GM12875 (cell line): ENCODE measurements at regions not wholly inside any gene's neighbourhood (a gene's known extent, or its start where the extent isn't known, plus 50 kb on each side); places are given as distances from the start of the nearest gene placed in this dataset.

Experiments
- H3K4me3 ChIP-seq: one replicate; pipeline ENCODE4 v1.5.1; 2011; ENCODE audit warnings: low read depth, low read length, control low read depth
- CTCF ChIP-seq: IDR thresholded peaks from 2 replicates; pipeline ENCODE4 v1.5.1; 2011; ENCODE audit warnings: low read depth, mild to moderate bottlenecking, control low read depth, inconsistent platforms, low read length, moderate library complexity, borderline replicate concordance; ENCODE audit not compliant: insufficient read depth

- no peak for TF ChIP-seq CTCF
- no peak overlapping the region for H3K4me3 ChIP-seq
Observed at GRCh38 chr4:144584428-144584827, 61.5 kb upstream of the HHIP start.

DNA sequence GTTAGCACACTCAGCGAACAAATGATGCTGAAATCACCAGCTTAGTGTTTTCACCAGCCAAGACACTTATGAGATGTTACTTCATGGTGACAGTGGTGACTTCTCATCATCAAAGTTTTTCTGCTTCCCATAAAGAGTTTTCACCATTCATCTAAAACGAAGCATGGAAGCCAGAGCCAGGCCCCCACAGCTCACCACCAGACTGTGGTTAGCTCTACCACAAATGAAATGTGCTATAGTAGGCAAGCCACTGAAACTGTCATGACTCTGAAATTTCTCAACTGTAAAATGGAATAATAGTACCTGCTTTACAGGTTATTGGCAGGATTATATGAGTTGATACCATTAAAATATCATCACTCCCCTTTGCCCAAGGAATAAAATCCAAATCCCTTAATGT lies 56.4 kb upstream of the HHIP start:
- TF ChIP-seq CTCF = no peak
- no peak overlapping the region for H3K4me3 ChIP-seq

DNA sequence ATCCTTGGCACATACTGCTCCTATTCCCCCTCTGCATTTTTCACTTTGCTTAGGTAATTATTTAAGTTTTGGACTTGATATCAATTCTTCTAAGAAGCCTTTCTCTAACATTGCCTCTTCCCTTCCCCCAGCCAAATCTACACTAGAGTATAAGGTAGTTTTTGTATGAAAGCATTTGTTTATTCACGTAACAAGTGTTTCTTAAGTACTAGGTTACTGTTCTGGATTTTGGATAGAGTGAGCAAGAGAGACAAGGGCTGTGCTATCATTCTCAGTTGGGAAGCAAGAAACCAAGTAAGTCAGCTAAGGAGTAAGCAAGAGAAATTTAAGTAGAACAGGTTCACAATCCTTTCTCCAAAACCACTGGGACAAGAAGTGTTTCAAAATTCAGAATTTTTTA lies 55.9 kb upstream of the HHIP start:
- no peak for TF ChIP-seq CTCF
- H3K4me3 ChIP-seq = no peak overlapping the region

- no peak for TF ChIP-seq CTCF
Observed at GRCh38 chr4:144591401-144591800, 54.6 kb upstream of the HHIP start.

GRCh38 chr4:144592264-144592663 lies 53.7 kb upstream of the HHIP start:
- TF ChIP-seq CTCF = no peak
- H3K4me3 ChIP-seq = no peak overlapping the region

More at GRCh38 chr4:144591401-144591800, 54.6 kb upstream of the HHIP start:
- no peak overlapping the region for H3K4me3 ChIP-seq

DNA sequence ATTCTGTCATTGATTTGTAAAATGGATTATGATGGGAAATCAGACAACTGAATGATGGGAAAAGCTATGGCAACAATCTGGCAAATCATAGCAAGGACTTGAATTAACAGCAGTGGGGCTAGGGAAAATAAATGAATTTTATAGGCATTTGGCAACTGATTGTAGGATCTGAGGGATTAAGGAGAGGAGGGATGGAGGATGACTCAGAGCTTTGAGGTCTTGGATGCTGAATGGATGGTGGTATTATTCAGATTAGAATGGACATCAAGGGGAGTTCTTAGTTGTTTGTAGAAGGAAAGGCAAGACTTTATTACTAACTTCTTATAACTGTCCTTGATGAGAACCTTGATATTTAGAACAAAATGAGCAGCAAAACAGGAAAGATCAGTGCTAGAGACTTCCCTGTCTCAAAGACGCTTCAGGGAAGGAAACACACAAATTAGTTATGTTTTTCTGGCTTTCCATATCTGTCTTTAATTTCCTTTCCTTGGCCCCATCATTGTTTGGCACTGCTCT lies 51.4 kb upstream of the HHIP start:
- no peak for TF ChIP-seq CTCF
- H3K4me3 ChIP-seq = no peak overlapping the region

DNA sequence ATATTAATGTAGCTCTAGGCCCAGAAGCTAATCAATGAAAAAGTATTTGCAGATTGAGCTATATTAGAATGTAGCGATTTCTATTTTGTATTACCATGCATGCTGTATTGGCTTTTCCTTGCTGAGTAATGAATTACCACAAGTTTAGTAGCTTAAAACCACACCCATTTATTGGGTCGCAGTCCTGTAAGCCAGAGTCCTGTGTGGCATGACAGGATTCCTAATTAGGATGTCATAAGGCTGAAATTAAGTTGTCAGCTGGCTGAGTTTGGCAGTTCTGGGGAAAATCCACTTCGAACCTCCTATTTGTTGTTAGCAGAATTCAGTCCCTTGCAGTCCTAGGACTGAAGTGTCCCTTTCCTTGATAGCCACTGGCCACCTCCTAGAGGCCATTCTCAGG lies 50.3 kb upstream of the HHIP start:
- no peak overlapping the region for H3K4me3 ChIP-seq
- TF ChIP-seq CTCF = no peak
